Non-pigmented ciliary epithelial cell (primary cell): ENCODE measurements at regions not wholly inside any gene's neighbourhood (a gene's known extent, or its start where the extent isn't known, plus 50 kb on each side); places are given as distances from the start of the nearest gene placed in this dataset.
"Not testable (repeated sequence)": the region's sequence is repeated elsewhere in the genome, so short reads cannot be mapped to it uniquely, and the experiment has no call there.

ENCODE experiments used
- DNase-seq: peaks from one replicate; pipeline ENCODE4 v3.0.0-alpha.2; 2010; ENCODE audit warnings: low read depth

DNA sequence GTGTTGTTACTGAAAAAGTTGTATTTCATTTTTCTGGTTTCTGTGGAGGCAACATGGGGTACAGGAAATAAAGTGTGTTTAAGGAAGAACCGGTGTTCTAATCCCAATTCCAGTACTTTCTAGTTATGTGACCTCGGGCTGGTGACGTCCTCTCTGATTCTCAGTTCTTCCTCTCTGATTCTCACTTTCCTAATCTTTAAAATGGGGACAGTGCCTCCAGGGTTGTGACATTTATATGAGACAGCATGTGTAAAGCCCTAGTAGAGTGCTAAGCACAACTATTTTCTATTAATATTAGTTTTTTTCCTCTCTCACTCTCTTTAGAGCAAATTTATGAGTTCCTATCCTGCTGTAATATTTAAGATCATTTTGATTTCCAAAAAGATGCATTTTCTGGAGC lies 50.9 kb upstream of the PTPDC1 start:
- no peak for DNase-seq

DNA sequence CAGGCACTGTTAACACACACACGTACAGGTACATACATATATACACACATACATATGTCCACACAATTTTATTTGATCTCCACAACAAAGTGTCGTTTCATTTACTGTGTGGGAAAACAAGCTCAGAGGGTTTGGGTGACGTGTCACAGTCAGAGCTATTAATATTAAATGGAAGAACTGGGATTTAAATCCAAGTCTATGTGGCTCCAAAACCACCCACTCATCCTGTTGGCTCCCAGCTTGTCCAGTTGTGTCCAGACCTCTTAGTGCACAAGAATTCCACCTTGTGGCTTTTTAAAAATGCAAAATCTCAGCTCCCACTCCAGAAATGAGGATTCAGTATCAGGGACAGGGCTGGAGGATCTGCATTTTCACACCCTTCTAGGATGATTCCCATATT lies 52.3 kb upstream of the PTPDC1 start:
- no peak for DNase-seq

DNA sequence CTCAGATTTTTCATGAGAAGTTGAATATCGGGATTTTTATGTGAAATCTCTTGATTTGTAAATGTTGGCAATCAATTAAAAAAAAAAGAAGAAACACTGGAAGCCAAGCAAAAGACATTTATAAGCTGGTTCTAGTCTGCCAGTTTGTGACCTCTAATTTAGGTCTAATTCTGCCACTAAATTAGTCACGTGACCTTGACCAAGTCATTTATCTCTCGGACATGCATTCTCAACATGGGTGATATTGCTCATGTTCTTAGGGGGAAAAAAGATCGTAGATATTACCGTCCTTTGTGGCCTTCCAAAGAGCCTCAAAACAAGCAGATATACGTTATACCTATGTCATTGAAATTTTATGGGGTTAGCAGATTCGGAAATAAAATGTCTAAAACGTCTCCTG lies 52.9 kb upstream of the PTPDC1 start:
- DNase-seq: no peak

DNA sequence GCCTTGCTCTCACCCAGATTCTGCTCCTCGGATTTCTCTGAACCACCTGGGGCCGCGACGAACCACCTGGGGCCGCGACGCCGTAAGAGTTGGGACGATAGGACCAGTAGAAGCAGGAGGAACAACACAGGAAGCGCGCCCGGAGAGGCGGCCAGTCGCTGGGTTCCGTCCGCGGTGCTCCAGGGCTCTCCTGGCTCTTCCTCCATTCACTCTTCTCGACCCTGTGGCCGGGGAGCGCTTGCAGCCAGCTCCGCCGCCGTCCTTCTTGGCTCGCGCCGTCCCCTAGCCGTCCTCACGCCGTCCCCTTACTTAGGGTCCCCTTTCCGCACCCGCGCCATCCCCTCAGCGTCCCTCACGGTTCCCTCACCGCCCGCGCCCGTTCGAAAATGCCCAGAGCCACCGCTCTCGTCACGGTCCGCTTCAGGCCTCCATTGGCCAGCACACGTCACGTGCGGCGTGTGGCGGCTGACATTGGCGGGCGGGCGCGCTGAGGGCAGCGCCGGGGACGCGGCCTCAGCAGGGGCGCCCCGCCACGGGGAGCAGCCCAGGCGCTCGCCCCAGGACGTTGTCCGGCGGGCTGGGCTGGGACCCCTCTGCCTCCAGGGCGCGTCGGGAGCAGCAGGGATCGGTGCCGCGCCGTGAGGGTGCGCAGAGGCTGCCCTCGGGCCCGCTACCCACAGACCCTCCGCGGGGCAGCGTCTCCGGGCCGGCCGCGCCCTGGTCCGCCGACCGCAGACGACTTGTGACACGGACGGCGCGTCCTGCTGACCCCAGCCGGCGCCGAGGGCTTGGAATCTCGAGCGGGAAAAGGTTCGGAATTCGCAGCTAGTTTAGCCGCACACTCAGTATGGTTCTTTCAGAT lies 53.7 kb upstream of the PTPDC1 start:
- DNase-seq: no peak

- DNase-seq: no peak
Observed at GRCh38 chr9:94029932-94030317, 54.3 kb upstream of the PTPDC1 start.

DNA sequence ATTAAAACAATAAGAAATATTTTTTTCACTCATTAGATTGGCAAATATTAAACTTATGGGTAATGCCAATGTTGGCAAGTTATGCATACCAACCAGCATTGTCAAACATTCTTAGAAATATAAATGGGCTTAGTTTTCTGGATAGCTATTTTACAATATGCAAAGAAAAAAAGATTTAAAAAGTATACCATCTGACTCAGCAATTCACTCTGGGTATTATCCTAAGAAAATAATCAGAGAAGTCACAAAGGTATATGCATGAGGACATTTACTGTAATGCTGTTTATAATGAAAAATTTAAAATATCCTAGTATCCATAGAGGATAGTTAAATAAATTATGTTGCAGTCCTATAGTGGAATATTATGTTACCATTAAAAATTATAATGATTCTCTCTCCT lies 57.4 kb upstream of the PTPDC1 start:
- no peak for DNase-seq

GRCh38 chr9:94022476-94022875 lies 61.8 kb upstream of the PTPDC1 start:
- not testable (repeated sequence) for DNase-seq

DNA sequence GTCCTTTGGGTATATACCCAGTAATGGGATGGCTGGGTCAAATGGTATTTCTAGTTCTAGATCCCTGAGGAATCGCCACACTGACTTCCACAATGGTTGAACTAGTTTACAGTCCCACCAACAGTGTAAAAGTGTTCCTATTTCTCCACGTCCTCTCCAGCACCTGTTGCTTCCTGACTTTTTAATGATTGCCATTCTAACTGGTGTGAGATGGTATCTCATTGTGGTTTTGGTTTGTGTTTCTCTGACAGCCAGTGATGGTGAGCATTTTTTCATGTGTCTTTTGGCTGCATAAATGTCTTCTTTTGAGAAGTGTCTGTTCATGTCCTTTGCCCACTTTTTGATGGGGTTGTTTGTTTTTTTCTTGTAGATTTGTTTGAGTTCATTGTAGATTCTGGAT lies 63.4 kb upstream of the PTPDC1 start:
- DNase-seq: not testable (repeated sequence)

DNA sequence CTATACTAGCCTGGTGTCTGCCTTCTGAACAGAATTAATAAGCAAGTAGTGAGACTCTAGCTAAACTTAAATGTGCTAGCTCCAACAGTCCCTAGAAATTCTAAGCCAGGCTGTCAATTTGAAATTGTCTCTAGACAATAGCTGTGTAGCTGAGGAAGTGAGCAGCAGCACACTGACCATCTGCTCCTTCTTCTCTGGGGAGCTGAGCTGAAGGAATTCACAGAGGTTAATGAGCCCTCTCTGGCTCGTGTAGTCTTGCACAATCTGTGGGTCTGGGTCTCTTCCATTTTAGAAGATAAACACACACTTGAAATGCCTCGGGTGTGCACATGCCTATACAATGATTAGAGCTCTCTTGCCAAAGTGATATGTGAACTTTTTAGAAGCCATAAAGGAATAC lies 63.5 kb upstream of the BARX1 start:
- no peak for DNase-seq

GRCh38 chr9:94017939-94018531 lies 62.9 kb upstream of the BARX1 start:
- DNase-seq: no peak

DNA sequence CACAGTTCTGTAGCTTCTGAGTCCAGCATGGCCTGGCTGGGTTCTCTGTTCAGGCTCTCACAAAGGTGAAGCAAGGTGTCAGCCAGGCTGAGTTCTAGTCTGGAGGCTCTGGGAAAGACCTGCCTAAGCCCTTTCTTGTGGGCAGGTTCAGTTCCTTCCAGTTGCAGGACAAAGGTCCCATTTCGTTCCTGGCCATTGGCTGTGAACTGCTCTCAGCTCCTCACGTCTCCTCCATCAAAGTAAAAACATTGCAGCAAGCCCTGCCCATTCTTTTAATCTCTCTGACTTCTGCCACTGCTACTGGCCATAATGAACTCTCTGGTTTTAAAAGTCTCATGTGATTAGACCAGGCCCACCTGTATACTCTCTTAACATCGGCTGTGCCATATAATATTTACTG lies 61.6 kb upstream of the BARX1 start:
- no peak for DNase-seq

DNA sequence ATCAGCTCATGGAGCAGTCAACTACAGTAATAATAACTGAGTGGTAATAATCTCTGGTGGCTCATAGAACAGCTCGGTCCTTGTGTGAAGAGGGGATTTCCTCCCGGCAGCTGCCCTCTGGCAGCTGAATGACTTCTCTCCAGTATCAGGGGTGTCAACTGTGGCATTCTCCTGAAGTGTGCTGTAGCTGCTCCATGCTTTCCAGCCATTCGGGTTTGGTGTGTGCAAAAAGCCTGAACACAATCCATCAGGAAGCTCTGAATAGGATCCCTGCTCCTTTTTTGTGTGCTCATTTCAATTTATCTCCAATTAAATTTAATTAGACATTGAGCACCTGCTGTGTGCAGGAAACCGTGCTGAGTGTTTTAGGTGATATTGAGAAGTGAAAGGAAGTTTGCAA lies 59.8 kb upstream of the BARX1 start:
- no peak for DNase-seq

DNA sequence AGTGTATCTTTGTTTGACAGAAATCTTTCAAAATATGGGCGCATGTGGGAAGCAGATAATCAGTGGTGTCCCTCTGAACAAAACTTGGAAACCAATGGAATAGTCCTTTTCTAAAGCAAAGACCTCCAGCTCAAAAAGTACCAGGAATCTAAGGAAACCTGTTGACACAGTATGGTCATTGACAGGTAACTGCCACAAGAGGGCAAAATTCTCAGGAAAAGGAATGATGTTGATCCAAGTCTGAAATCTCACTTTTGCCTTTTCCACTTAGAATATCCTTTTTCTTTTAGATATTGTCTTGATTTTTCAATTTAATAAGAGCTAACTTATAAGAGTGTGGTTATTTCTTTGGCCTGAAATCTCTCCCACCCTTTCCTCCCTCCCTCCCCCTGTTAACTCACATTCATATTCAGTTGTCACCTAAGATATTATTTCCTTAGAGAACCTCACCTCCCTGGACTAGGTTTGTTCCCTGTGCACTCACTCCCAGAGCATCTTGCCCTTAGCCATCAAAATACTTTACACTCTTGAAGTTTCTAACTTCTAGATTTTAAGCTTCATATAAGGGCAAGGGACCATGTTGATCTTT lies 59.0 kb upstream of the BARX1 start:
- no peak for DNase-seq

GRCh38 chr9:94010980-94011533 lies 55.9 kb upstream of the BARX1 start:
- no peak for DNase-seq

- peak; percentile 35 for DNase-seq
Observed at GRCh38 chr9:94005272-94005901, 50.2 kb upstream of the BARX1 start.
